DMS114 treated with DMSO at 0.1 percent for 48 hours (cell line): ENCODE measurements at regions not wholly inside any gene's neighbourhood (a gene's known extent, or its start where the extent isn't known, plus 50 kb on each side); places are given as distances from the start of the nearest gene placed in this dataset.
A peak's percentile ranks its signal among the peaks of the same experiment; 100 is the strongest.

ENCODE experiments used
- DNase-seq: peaks from one replicate; lab custom pipeline; 2025; ENCODE audit not compliant: unreplicated experiment; lab: John Stamatoyannopoulos, UW

GRCh38 chr6:126804332-126805064, 314.0 kb upstream of the RSPO3 start:
- DNase-seq, result peak; percentile 7

GRCh38 chr6:126805861-126806260, 312.6 kb upstream of the RSPO3 start:
- no peak for DNase-seq

- no peak for DNase-seq
These were observed 310.6 kb upstream of the RSPO3 start for GRCh38 chr6:126807876-126808275.

GRCh38 chr6:126811321-126811720, 307.1 kb upstream of the RSPO3 start:
- DNase-seq, result no peak

GRCh38 chr6:126812010-126812409, 306.5 kb upstream of the RSPO3 start:
- no peak for DNase-seq

GRCh38 chr6:126812651-126813050, 305.8 kb upstream of the RSPO3 start:
- DNase-seq, result no peak

GRCh38 chr6:126820634-126821033, 297.8 kb upstream of the RSPO3 start:
- DNase-seq, result no peak

GRCh38 chr6:126821706-126822105, 296.8 kb upstream of the RSPO3 start:
- DNase-seq, result no peak

GRCh38 chr6:126824226-126824625, 294.2 kb upstream of the RSPO3 start:
- no peak for DNase-seq

- no peak for DNase-seq
These were observed 293.7 kb upstream of the RSPO3 start for GRCh38 chr6:126824815-126825214.

GRCh38 chr6:126826166-126826714, 292.2 kb upstream of the RSPO3 start:
- DNase-seq, result no peak

- no peak for DNase-seq
These were observed 287.0 kb upstream of the RSPO3 start for GRCh38 chr6:126831461-126831860.

GRCh38 chr6:126842769-126843168, 275.7 kb upstream of the RSPO3 start:
- DNase-seq, result no peak

GRCh38 chr6:126848119-126848518, 270.4 kb upstream of the RSPO3 start:
- DNase-seq, result no peak

- no peak for DNase-seq
These were observed 250.8 kb upstream of the RSPO3 start for GRCh38 chr6:126867641-126868040.

- no peak for DNase-seq
These were observed 245.1 kb upstream of the RSPO3 start for GRCh38 chr6:126873351-126873750.

- no peak for DNase-seq
These were observed 244.7 kb upstream of the RSPO3 start for GRCh38 chr6:126873791-126874190.

- DNase-seq, result no peak
These were observed 242.0 kb upstream of the RSPO3 start for GRCh38 chr6:126876446-126876845.

- no peak for DNase-seq
These were observed 237.5 kb upstream of the RSPO3 start for GRCh38 chr6:126880964-126881363.

- no peak for DNase-seq
These were observed 232.4 kb upstream of the RSPO3 start for GRCh38 chr6:126886106-126886505.

- DNase-seq, result no peak
These were observed 229.4 kb upstream of the RSPO3 start for GRCh38 chr6:126888727-126889725.

- DNase-seq, result no peak
These were observed 228.4 kb upstream of the RSPO3 start for GRCh38 chr6:126890055-126890454.
